Panc1 (cell line): ENCODE measurements at regions not wholly inside any gene's neighbourhood (a gene's known extent, or its start where the extent isn't known, plus 50 kb on each side); places are given as distances from the start of the nearest gene placed in this dataset.

ENCODE experiments used
- POLR2AphosphoS5 ChIP-seq: IDR thresholded peaks from 2 replicates; pipeline ENCODE4 v1.6.1; 2012; ENCODE audit warnings: mild to moderate bottlenecking, low read depth, low read length, moderate library complexity
- SIN3A ChIP-seq: IDR thresholded peaks from 2 replicates; pipeline ENCODE4 v1.6.1; 2012; ENCODE audit warnings: low read depth, mild to moderate bottlenecking, low read length, moderate library complexity, borderline replicate concordance; ENCODE audit not compliant: insufficient read depth
- TCF7L2 ChIP-seq: IDR thresholded peaks from 2 replicates; pipeline ENCODE4 v1.6.1; 2011; ENCODE audit warnings: mild to moderate bottlenecking, low read depth, low read length, inconsistent platforms
- TF ChIP-seq, protein P1 (sequence below): fragments of 450-650 bp; IDR thresholded peaks from 2 replicates; pipeline ENCODE4 v1.5.1; 2017; ENCODE audit warnings: mild to moderate bottlenecking
- TF ChIP-seq, protein P2 (sequence below), 2 experiments: IDR thresholded peaks; 2 replicates each; pipeline ENCODE4 v1.6.1; 2011 to 2012; ENCODE audit warnings: low read depth in 2 of 2, control low read depth in 1 of 2, low read length in 1 of 2, mild to moderate bottlenecking in 1 of 2, moderate library complexity in 1 of 2; ENCODE audit not compliant: insufficient read depth in 1 of 2

DNA sequence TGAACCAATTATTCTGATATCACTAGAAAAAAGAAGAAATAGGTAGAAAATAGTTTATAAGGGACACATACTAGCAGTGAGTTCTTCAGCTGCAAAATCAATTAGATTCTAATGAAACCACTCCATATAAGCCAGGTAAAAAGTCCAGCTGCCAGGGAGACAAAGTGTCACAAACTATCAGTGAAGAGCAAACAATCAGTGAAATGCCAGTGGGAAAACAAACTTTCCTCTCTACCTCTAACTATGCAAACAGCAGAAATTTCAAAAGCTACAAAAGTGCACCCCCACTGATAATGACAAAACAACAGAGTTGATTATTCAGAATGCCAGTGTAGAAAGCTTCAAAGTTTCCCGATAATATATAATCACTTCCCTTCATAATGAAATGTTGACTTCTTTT, 637.2 kb upstream of the ITGA1 start:
- TF ChIP-seq, protein P1, sequence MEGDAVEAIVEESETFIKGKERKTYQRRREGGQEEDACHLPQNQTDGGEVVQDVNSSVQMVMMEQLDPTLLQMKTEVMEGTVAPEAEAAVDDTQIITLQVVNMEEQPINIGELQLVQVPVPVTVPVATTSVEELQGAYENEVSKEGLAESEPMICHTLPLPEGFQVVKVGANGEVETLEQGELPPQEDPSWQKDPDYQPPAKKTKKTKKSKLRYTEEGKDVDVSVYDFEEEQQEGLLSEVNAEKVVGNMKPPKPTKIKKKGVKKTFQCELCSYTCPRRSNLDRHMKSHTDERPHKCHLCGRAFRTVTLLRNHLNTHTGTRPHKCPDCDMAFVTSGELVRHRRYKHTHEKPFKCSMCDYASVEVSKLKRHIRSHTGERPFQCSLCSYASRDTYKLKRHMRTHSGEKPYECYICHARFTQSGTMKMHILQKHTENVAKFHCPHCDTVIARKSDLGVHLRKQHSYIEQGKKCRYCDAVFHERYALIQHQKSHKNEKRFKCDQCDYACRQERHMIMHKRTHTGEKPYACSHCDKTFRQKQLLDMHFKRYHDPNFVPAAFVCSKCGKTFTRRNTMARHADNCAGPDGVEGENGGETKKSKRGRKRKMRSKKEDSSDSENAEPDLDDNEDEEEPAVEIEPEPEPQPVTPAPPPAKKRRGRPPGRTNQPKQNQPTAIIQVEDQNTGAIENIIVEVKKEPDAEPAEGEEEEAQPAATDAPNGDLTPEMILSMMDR = no peak
- TF ChIP-seq SIN3A = no peak
- no peak for TF ChIP-seq POLR2AphosphoS5
- TF ChIP-seq, protein P2, sequence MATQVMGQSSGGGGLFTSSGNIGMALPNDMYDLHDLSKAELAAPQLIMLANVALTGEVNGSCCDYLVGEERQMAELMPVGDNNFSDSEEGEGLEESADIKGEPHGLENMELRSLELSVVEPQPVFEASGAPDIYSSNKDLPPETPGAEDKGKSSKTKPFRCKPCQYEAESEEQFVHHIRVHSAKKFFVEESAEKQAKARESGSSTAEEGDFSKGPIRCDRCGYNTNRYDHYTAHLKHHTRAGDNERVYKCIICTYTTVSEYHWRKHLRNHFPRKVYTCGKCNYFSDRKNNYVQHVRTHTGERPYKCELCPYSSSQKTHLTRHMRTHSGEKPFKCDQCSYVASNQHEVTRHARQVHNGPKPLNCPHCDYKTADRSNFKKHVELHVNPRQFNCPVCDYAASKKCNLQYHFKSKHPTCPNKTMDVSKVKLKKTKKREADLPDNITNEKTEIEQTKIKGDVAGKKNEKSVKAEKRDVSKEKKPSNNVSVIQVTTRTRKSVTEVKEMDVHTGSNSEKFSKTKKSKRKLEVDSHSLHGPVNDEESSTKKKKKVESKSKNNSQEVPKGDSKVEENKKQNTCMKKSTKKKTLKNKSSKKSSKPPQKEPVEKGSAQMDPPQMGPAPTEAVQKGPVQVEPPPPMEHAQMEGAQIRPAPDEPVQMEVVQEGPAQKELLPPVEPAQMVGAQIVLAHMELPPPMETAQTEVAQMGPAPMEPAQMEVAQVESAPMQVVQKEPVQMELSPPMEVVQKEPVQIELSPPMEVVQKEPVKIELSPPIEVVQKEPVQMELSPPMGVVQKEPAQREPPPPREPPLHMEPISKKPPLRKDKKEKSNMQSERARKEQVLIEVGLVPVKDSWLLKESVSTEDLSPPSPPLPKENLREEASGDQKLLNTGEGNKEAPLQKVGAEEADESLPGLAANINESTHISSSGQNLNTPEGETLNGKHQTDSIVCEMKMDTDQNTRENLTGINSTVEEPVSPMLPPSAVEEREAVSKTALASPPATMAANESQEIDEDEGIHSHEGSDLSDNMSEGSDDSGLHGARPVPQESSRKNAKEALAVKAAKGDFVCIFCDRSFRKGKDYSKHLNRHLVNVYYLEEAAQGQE (IDR thresholded peaks at IDR 0.05; ENCODE audit: insufficient read depth in 1 of 2, low read depth in 2 of 2, low read length in 1 of 2) = no peak
- TF ChIP-seq TCF7L2 = no peak
